ENCODE measurements at regions not wholly inside any gene's neighbourhood (a gene's known extent, or its start where the extent isn't known, plus 50 kb on each side); places are given as distances from the start of the nearest gene placed in this dataset.

DNA sequence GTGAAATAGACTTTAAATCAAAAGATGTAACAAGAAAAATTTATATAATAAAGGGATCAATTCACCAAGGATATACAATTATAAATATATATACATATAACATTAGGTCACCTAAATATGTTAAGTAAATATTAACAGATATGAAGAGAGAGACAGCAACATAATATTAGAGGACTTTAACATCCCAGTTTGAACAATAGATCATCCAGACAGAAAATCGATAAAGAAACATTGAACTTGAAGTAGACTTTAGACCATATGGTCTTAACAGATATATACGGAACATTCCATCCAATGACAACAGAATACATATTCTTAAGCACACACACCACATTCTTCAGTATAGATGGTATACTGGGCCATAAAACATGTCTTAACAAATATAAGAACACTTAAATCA, 649.6 kb upstream of the SETBP1 start:
- Histone ChIP-seq H3K9me2 (replicated peaks; ENCODE audit: insufficient read depth, low read length) (no peaks in the 10 kb centered on the region), H4K20me1 (ENCODE audit: low read depth, low read length) (no peaks in the 10 kb centered on the region), H2AFZ (ENCODE audit: low read depth, low read length, severe bottlenecking) (no peak overlapping the region), H3K9ac (ENCODE audit: low read length) (no peak overlapping the region), H3K79me2 (ENCODE audit: insufficient read depth, low read length) (no peaks in the 10 kb centered on the region), H3F3A (ENCODE audit: insufficient read depth) (no peaks in the 10 kb centered on the region), H3K4me2 (ENCODE audit: low read depth, low read length, poor library complexity, severe bottlenecking) (no peak overlapping the region), H3K27me3 (ENCODE audit: low read length) (no peaks in the 10 kb centered on the region), H3K36me3 (ENCODE audit: low read length) (no peaks in the 10 kb centered on the region), H3K9me3 (ENCODE audit: insufficient read depth, low read length) (no peaks in the 10 kb centered on the region), H3K27ac (ENCODE audit: low read depth, low read length) (no peak overlapping the region), H3K4me3 (ENCODE audit: insufficient read depth, low read length, poor library complexity, severe bottlenecking) (no peak overlapping the region)
- TF ChIP-seq EZH2phosphoT487 (conservative IDR thresholded peaks at IDR 0.05; ENCODE audit: low read length): no peak
- TF ChIP-seq, protein P1, sequence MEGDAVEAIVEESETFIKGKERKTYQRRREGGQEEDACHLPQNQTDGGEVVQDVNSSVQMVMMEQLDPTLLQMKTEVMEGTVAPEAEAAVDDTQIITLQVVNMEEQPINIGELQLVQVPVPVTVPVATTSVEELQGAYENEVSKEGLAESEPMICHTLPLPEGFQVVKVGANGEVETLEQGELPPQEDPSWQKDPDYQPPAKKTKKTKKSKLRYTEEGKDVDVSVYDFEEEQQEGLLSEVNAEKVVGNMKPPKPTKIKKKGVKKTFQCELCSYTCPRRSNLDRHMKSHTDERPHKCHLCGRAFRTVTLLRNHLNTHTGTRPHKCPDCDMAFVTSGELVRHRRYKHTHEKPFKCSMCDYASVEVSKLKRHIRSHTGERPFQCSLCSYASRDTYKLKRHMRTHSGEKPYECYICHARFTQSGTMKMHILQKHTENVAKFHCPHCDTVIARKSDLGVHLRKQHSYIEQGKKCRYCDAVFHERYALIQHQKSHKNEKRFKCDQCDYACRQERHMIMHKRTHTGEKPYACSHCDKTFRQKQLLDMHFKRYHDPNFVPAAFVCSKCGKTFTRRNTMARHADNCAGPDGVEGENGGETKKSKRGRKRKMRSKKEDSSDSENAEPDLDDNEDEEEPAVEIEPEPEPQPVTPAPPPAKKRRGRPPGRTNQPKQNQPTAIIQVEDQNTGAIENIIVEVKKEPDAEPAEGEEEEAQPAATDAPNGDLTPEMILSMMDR (IDR thresholded peaks at IDR 0.05; ENCODE audit: insufficient read depth, low read length, poor library complexity, severe bottlenecking): no peak

DNA sequence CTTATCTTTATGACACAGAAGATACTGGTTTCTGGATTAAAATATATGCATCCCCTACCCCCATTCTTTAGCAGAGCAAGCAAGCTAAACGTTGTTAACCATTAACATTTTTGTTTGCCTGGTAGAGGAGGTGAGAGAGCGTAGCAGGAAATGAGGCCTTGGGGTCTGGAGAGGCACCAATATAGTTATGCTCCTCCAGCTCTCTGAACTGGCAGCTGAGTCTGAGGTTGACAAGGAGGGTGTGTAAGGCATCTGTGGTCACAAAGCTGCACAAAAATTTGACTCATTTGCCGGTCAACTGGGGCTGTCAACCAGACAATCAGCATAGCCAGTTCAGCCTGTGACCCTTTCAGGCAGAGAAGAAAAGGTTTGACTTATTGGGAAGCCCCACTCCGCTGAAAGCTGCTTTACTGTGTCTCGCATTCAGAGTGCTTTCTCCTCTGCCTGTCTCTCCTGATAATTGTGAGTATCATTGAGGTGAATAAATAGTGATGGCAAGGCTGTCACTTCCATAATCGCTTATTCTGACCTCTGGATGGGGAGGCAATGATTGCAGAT, 647.5 kb upstream of the SETBP1 start:
- no peaks in the 10 kb centered on the region for H3K27me3 ChIP-seq (ENCODE audit: low read length)
- H2AFZ ChIP-seq (ENCODE audit: low read depth, low read length, severe bottlenecking): no peak overlapping the region
- H3K9me3 ChIP-seq (ENCODE audit: insufficient read depth, low read length): no peaks in the 10 kb centered on the region

DNA sequence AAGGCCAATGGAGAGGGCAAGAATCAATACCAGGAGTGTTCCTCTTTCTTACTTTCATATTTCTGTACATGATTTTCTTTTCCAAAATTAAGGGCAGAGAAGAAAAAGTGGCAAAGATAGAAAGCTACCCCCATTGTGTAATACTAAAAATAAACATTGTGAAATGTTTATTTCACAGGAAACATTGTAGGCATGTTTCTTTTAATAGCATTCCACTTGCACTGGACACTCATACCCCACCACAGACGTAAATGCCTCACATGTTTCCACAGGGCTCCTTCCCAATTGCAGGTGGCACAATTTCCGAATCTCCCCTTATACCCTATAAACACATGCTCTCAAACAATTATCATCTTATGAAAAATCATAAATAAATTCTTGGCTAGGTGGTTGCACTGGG, 645.1 kb upstream of the SETBP1 start:
- Histone ChIP-seq H3K36me3 (ENCODE audit: low read length) (no peaks in the 10 kb centered on the region), H2AFZ (ENCODE audit: low read depth, low read length, severe bottlenecking) (no peak overlapping the region), H3K4me3 (ENCODE audit: insufficient read depth, low read length, poor library complexity, severe bottlenecking) (no peak overlapping the region), H3F3A (ENCODE audit: insufficient read depth) (no peaks in the 10 kb centered on the region), H3K79me2 (ENCODE audit: insufficient read depth, low read length) (no peaks in the 10 kb centered on the region), H3K4me2 (ENCODE audit: low read depth, low read length, poor library complexity, severe bottlenecking) (no peak overlapping the region), H3K9me2 (replicated peaks; ENCODE audit: insufficient read depth, low read length) (no peaks in the 10 kb centered on the region), H3K27ac (ENCODE audit: low read depth, low read length) (no peak overlapping the region), H3K9ac (ENCODE audit: low read length) (no peak overlapping the region), H3K9me3 (ENCODE audit: insufficient read depth, low read length) (no peaks in the 10 kb centered on the region), H3K27me3 (ENCODE audit: low read length) (no peaks in the 10 kb centered on the region), H4K20me1 (ENCODE audit: low read depth, low read length) (no peaks in the 10 kb centered on the region)
- TF ChIP-seq, protein P1 (IDR thresholded peaks at IDR 0.05; ENCODE audit: insufficient read depth, low read length, poor library complexity, severe bottlenecking): no peak
- TF ChIP-seq EZH2phosphoT487 (conservative IDR thresholded peaks at IDR 0.05; ENCODE audit: low read length): no peak

More for the DNA sequence above, 647.5 kb upstream of the SETBP1 start:
- Histone ChIP-seq H3K4me2 (ENCODE audit: low read depth, low read length, poor library complexity, severe bottlenecking) (no peak overlapping the region), H3K4me3 (ENCODE audit: insufficient read depth, low read length, poor library complexity, severe bottlenecking) (no peak overlapping the region), H3F3A (ENCODE audit: insufficient read depth) (no peaks in the 10 kb centered on the region), H3K27ac (ENCODE audit: low read depth, low read length) (no peak overlapping the region), H3K79me2 (ENCODE audit: insufficient read depth, low read length) (no peaks in the 10 kb centered on the region), H3K9ac (ENCODE audit: low read length) (no peak overlapping the region), H3K36me3 (ENCODE audit: low read length) (no peaks in the 10 kb centered on the region), H4K20me1 (ENCODE audit: low read depth, low read length) (no peaks in the 10 kb centered on the region), H3K9me2 (replicated peaks; ENCODE audit: insufficient read depth, low read length) (no peaks in the 10 kb centered on the region)
- no peak for TF ChIP-seq EZH2phosphoT487 (conservative IDR thresholded peaks at IDR 0.05; ENCODE audit: low read length)
- TF ChIP-seq, protein P1 (IDR thresholded peaks at IDR 0.05; ENCODE audit: insufficient read depth, low read length, poor library complexity, severe bottlenecking): no peak

Data from SU-DHL-6 (cell line).